H1 (cell line): ENCODE measurements at regions not wholly inside any gene's neighbourhood (a gene's known extent, or its start where the extent isn't known, plus 50 kb on each side); places are given as distances from the start of the nearest gene placed in this dataset.

Experiments
- CTCF ChIA-PET: fragments of 300-600 bp; sonication (Branson Sonifier 250); formaldehyde crosslinking; loops from one replicate; lab custom pipeline; 2021; ENCODE audit not compliant: partially characterized antibody; lab: Charles Lee
- POLR2A ChIA-PET: fragments of 300-600 bp; sonication (Branson Sonifier 250); formaldehyde crosslinking; loops from one replicate; lab custom pipeline; 2021; ENCODE audit warnings: inconsistent platforms; ENCODE audit not compliant: partially characterized antibody; lab: Charles Lee
- DNase-seq, 2 experiments: peaks; one replicate each; pipeline versions ENCODE4 v3.0.0 to v3.0.0-alpha.2; 2010 to 2022; ENCODE audit warnings: low spot score in 2 of 2, low read depth in 1 of 2, mixed read lengths in 1 of 2
- FAIRE-seq: peaks from 2 replicates; lab custom pipeline; 2011; peaks lifted over from hg19 to GRCh38; lab: Jason Lieb, UNC
- H2AFZ ChIP-seq: 2 replicates; pipeline ENCODE4 v1.8.1; 2012; ENCODE audit warnings: low read length, inconsistent platforms
- H2AK5ac ChIP-seq: 2 replicates; pipeline ENCODE4 v1.6.1; 2013; ENCODE audit warnings: low read depth, low read length
- H2BK120ac ChIP-seq: replicated peaks from 2 replicates; pipeline ENCODE3; 2013; ENCODE audit warnings: low read depth, low read length, inconsistent platforms
- H2BK12ac ChIP-seq: 2 replicates; pipeline ENCODE4 v1.6.1; 2013; ENCODE audit warnings: low read depth, low read length
- H2BK15ac ChIP-seq: 2 replicates; pipeline ENCODE4 v1.6.1; 2013; ENCODE audit warnings: low read length
- H2BK20ac ChIP-seq: 2 replicates; pipeline ENCODE4 v1.6.1; 2013; ENCODE audit warnings: low read length
- H2BK5ac ChIP-seq: 2 replicates; pipeline ENCODE4 v1.6.1; 2013; ENCODE audit warnings: low read depth, low read length
- H3K14ac ChIP-seq: 2 replicates; pipeline ENCODE4 v1.6.1; 2013; ENCODE audit warnings: inconsistent platforms; ENCODE audit not compliant: insufficient read length
- H3K18ac ChIP-seq: 2 replicates; pipeline ENCODE4 v1.6.1; 2013; ENCODE audit warnings: low read length; ENCODE audit errors: extremely low read depth
- H3K23ac ChIP-seq: 2 replicates; pipeline ENCODE4 v1.6.1; 2013; ENCODE audit warnings: inconsistent platforms; ENCODE audit not compliant: insufficient read length
- H3K23me2 ChIP-seq: 2 replicates; pipeline ENCODE4 v1.6.1; 2013; ENCODE audit warnings: low read depth, low read length
- H3K27ac ChIP-seq: 2 replicates; pipeline ENCODE4 v1.6.1; 2011; ENCODE audit warnings: low read depth, low read length, inconsistent platforms
- H3K27me3 ChIP-seq, 4 experiments: replicated peaks in 1 of 4; 1 replicate in 1 of 4; 2 replicates in 3 of 4; pipeline versions ENCODE4 v1.6.1 to v1.8.1; 2011 to 2013; ENCODE audit warnings: low read length in 3 of 4, mild to moderate bottlenecking in 3 of 4, inconsistent platforms in 2 of 4, mixed read lengths in 2 of 4, moderate library complexity in 1 of 4; ENCODE audit not compliant: control insufficient read depth in 3 of 4, insufficient read depth in 3 of 4; ENCODE audit errors: extremely low read depth in 1 of 4
- H3K36me3 ChIP-seq, 4 experiments: 2 replicates each; pipeline versions ENCODE4 v1.6.1 to v1.8.1; 2011 to 2013; ENCODE audit warnings: mild to moderate bottlenecking in 4 of 4, low read length in 3 of 4, moderate library complexity in 2 of 4, control low read depth in 1 of 4, inconsistent platforms in 1 of 4; ENCODE audit not compliant: insufficient read depth in 4 of 4, control insufficient read depth in 2 of 4
- H3K4ac ChIP-seq: replicated peaks from 2 replicates; pipeline ENCODE3; 2013; ENCODE audit warnings: low read length, low read depth, mixed read lengths, inconsistent platforms; ENCODE audit not compliant: insufficient read length
- H3K4me1 ChIP-seq, 4 experiments: replicated peaks in 1 of 4; 1 replicate in 1 of 4; 2 replicates in 3 of 4; pipeline versions ENCODE4 v1.6.1 to v1.8.1; 2011 to 2013; ENCODE audit warnings: low read length in 3 of 4, inconsistent platforms in 2 of 4, mixed read lengths in 1 of 4; ENCODE audit not compliant: insufficient read depth in 4 of 4, control insufficient read depth in 3 of 4
- H3K4me2 ChIP-seq, 2 experiments: 2 replicates each; pipeline versions ENCODE4 v1.6.1 to v1.8.1; 2011 to 2013; ENCODE audit warnings: low read depth in 2 of 2, low read length in 2 of 2, control low read depth in 1 of 2, inconsistent platforms in 1 of 2, mild to moderate bottlenecking in 1 of 2; ENCODE audit not compliant: insufficient read depth in 1 of 2
- H3K4me3 ChIP-seq, 4 experiments: fragments of 200-600, 300-600 bp in 1 of 4; sonication (generic), shearing (Covaris generic), sonication (Bioruptor Twin) in 1 of 4; 2 replicates each; pipeline versions ENCODE4 v1.5.1 to v1.8.1; 2011 to 2016; ENCODE audit warnings: low read length in 4 of 4, low read depth in 3 of 4, control low read depth in 2 of 4, inconsistent platforms in 2 of 4, mild to moderate bottlenecking in 2 of 4, mixed read lengths in 1 of 4, moderate library complexity in 1 of 4; ENCODE audit not compliant: insufficient read depth in 2 of 4; ENCODE audit errors: extremely low read depth in 1 of 4
- H3K56ac ChIP-seq: replicated peaks from 2 replicates; pipeline ENCODE3; 2013; ENCODE audit warnings: low read depth, mild to moderate bottlenecking, mixed read lengths, low read length, inconsistent platforms; ENCODE audit not compliant: insufficient read length
- H3K79me1 ChIP-seq: 2 replicates; pipeline ENCODE4 v1.6.1; 2013; ENCODE audit warnings: low read depth, low read length, control low read depth
- H3K79me2 ChIP-seq, 2 experiments: 2 replicates each; pipeline versions ENCODE4 v1.6.1 to v1.8.1; 2012 to 2013; ENCODE audit warnings: low read length in 2 of 2, mild to moderate bottlenecking in 2 of 2, inconsistent platforms in 1 of 2; ENCODE audit not compliant: insufficient read depth in 2 of 2, control insufficient read depth in 1 of 2
- H3K9ac ChIP-seq, 4 experiments: replicated peaks in 1 of 4; 1 replicate in 1 of 4; 2 replicates in 3 of 4; pipeline versions ENCODE4 v1.6.1 to v1.8.1; 2011 to 2013; ENCODE audit warnings: low read depth in 3 of 4, low read length in 3 of 4, control low read depth in 2 of 4, mild to moderate bottlenecking in 2 of 4, moderate library complexity in 2 of 4, inconsistent platforms in 1 of 4; ENCODE audit errors: extremely low read depth in 1 of 4
- H3K9me3 ChIP-seq, 2 experiments: 2 replicates each; pipeline versions ENCODE4 v1.6.1 to v1.8.1; 2012 to 2013; ENCODE audit warnings: mild to moderate bottlenecking in 2 of 2, moderate library complexity in 2 of 2, control low read depth in 1 of 2, inconsistent platforms in 1 of 2, low read depth in 1 of 2, low read length in 1 of 2, mixed read lengths in 1 of 2; ENCODE audit not compliant: insufficient read depth in 2 of 2
- H4K20me1 ChIP-seq, 2 experiments: replicated peaks in 1 of 2; 2 replicates each; pipeline versions ENCODE3 to v1.8.1; 2011 to 2013; ENCODE audit warnings: inconsistent platforms in 2 of 2, low read length in 2 of 2, mild to moderate bottlenecking in 1 of 2; ENCODE audit not compliant: insufficient read depth in 2 of 2, control insufficient read depth in 1 of 2
- H4K5ac ChIP-seq: 2 replicates; pipeline ENCODE4 v1.6.1; 2013; ENCODE audit warnings: low read length, low read depth, mixed read lengths, inconsistent platforms; ENCODE audit not compliant: insufficient read length
- H4K8ac ChIP-seq: 2 replicates; pipeline ENCODE4 v1.8.0; 2013; ENCODE audit warnings: mild to moderate bottlenecking, moderate library complexity, low read length, inconsistent platforms; ENCODE audit not compliant: insufficient read depth; ENCODE audit errors: extremely low read depth
- H4K91ac ChIP-seq: replicated peaks from 2 replicates; pipeline ENCODE3; 2013; ENCODE audit warnings: low read length, mixed read lengths, inconsistent platforms; ENCODE audit not compliant: insufficient read length
- ASH2L ChIP-seq: fragments of 200-600, 300-600 bp; sonication (generic); IDR thresholded peaks from one replicate; pipeline ENCODE4 v1.7.1; 2017; ENCODE audit warnings: low read length
- CHD2 ChIP-seq: IDR thresholded peaks from 2 replicates; pipeline ENCODE4 v1.6.1; 2012; ENCODE audit warnings: low read length, improper control_type of control experiment
- CREB1 ChIP-seq: IDR thresholded peaks from 2 replicates; pipeline ENCODE4 v1.6.1; 2012; ENCODE audit warnings: inconsistent platforms
- KDM4A ChIP-seq: IDR thresholded peaks from one replicate; pipeline ENCODE4 v1.7.1; 2012; ENCODE audit warnings: low read depth, mild to moderate bottlenecking, moderate library complexity, low read length, inconsistent platforms; ENCODE audit not compliant: severe bottlenecking
- PHF8 ChIP-seq: fragments of 200-600 bp; sonication (generic); conservative IDR thresholded peaks from 2 replicates; pipeline ENCODE4 v1.7.1; 2012; ENCODE audit warnings: low read depth, mild to moderate bottlenecking, inconsistent platforms, low read length, moderate library complexity
- POLR2AphosphoS5 ChIP-seq: IDR thresholded peaks from 2 replicates; pipeline ENCODE4 v1.6.1; 2011; ENCODE audit warnings: low read depth, low read length
- RBBP5 ChIP-seq: IDR thresholded peaks from 2 replicates; pipeline ENCODE4 v1.7.1; 2012; ENCODE audit warnings: low read depth, mild to moderate bottlenecking, inconsistent platforms, low read length, moderate library complexity, borderline replicate concordance
- TAF1 ChIP-seq: IDR thresholded peaks from 2 replicates; pipeline ENCODE4 v1.6.1; 2011; ENCODE audit warnings: mild to moderate bottlenecking, low read depth, low read length
- TAF7 ChIP-seq: optimal IDR thresholded peaks from 2 replicates; pipeline ENCODE3; 2011; ENCODE audit warnings: low read depth, mild to moderate bottlenecking, inconsistent platforms, low read length, moderate library complexity, borderline replicate concordance
- YY1 ChIP-seq: IDR thresholded peaks from 2 replicates; pipeline ENCODE4 v1.6.1; 2011; ENCODE audit warnings: low read depth, mild to moderate bottlenecking, low read length
- WGBS, 2 experiments: shearing (Covaris generic) in 1 of 2; methylation state at CpG; one replicate each; pipeline versions ENCODE4 v1.1.6 to v1.1.7; 2013 to 2015; ENCODE audit warnings: low lambda C conversion rate in 2 of 2, mixed read lengths in 2 of 2, inconsistent platforms in 1 of 2, low coverage in 1 of 2, missing lambda C conversion rate in 1 of 2; ENCODE audit not compliant: insufficient replicate concordance in 2 of 2, insufficient coverage in 1 of 2, insufficient read length in 1 of 2; ENCODE audit errors: extremely low coverage in 1 of 2, missing lambda C conversion rate in 1 of 2; 5-methylcytosine and 5-hydroxymethylcytosine counted together
- TF ChIP-seq, protein P1 (sequence below), 3 experiments: IDR thresholded peaks; 1 replicate in 2 of 3; 2 replicates in 1 of 3; pipeline versions ENCODE4 v1.5.1 to v1.6.1; 2011; ENCODE audit warnings: low read length in 3 of 3, mild to moderate bottlenecking in 3 of 3, inconsistent platforms in 2 of 3, low read depth in 1 of 3, moderate library complexity in 1 of 3; ENCODE audit not compliant: insufficient read depth in 1 of 3; ENCODE audit errors: control extremely low read depth in 1 of 3
- TF ChIP-seq, protein P2 (sequence below): IDR thresholded peaks from 2 replicates; pipeline ENCODE4 v1.6.1; 2012; ENCODE audit warnings: inconsistent platforms

DNA sequence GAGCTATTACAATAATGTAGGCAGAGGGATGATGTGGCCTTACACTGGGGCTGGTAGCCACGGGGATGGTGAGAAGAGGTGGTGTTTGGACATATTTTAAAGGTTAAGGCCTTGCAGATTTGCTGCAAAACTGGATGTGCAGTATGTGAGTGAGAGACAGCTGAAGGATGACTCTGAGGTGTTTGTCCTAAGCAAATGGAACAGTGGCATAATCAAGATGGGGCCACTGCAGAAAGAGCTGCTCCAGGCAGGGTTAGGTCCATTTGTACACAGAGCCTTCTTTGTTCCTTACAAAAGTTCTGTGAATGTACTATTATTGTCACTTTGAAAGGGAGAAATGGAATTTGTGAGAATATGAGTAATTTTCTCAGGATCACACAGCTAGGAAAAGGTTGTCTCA is 220.4 kb upstream of the ZP4 start:
- FAIRE-seq, result no peak
- 95% methylated on average over 1 of the region's 1 CpG; no CpG with 5 or more reads in 1 of the 2 experiments for WGBS, 2 experiments
- POLR2A ChIA-PET, result no interaction called here

More for the DNA sequence above, 220.4 kb upstream of the ZP4 start:
- H3K4me1 ChIP-seq, result peaks cover 0 to 6% (median 1%) of the 10 kb centered on the region in 4 experiments; a peak in 2 of 7 replicates
- no peaks in the 10 kb centered on the region for H3K79me1 ChIP-seq
- H3K23me2 ChIP-seq, result no peaks in the 10 kb centered on the region
- H2AFZ ChIP-seq, result no peak overlapping the region; the same call in 1 of the 2 replicates
- TF ChIP-seq TAF1 (no peak), ASH2L (no peak), YY1 (no peak), RBBP5 (no peak), PHF8 (no peak), CHD2 (no peak), KDM4A (no peak), POLR2AphosphoS5 (no peak), TAF7 (no peak), CREB1 (no peak)
- TF ChIP-seq, protein P1, sequence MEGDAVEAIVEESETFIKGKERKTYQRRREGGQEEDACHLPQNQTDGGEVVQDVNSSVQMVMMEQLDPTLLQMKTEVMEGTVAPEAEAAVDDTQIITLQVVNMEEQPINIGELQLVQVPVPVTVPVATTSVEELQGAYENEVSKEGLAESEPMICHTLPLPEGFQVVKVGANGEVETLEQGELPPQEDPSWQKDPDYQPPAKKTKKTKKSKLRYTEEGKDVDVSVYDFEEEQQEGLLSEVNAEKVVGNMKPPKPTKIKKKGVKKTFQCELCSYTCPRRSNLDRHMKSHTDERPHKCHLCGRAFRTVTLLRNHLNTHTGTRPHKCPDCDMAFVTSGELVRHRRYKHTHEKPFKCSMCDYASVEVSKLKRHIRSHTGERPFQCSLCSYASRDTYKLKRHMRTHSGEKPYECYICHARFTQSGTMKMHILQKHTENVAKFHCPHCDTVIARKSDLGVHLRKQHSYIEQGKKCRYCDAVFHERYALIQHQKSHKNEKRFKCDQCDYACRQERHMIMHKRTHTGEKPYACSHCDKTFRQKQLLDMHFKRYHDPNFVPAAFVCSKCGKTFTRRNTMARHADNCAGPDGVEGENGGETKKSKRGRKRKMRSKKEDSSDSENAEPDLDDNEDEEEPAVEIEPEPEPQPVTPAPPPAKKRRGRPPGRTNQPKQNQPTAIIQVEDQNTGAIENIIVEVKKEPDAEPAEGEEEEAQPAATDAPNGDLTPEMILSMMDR (IDR thresholded peaks at IDR 0.05; ENCODE audit: control extremely low read depth in 1 of 3, insufficient read depth in 1 of 3, low read depth in 1 of 3, low read length in 3 of 3), result no peak
- TF ChIP-seq, protein P2, sequence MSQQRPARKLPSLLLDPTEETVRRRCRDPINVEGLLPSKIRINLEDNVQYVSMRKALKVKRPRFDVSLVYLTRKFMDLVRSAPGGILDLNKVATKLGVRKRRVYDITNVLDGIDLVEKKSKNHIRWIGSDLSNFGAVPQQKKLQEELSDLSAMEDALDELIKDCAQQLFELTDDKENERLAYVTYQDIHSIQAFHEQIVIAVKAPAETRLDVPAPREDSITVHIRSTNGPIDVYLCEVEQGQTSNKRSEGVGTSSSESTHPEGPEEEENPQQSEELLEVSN, result no peak
- H3K18ac ChIP-seq, result no peak overlapping the region
- H3K27me3 ChIP-seq, result no peaks in the 10 kb centered on the region
- H4K5ac ChIP-seq, result no peak overlapping the region
- H2BK12ac ChIP-seq, result no peak overlapping the region
- H3K4ac ChIP-seq, result no peak overlapping the region
- no peak overlapping the region for H3K4me3 ChIP-seq
- no peak for DNase-seq
- H3K9me3 ChIP-seq, result no peaks in the 10 kb centered on the region
- no peak overlapping the region for H2AK5ac ChIP-seq
- no peak overlapping the region for H3K14ac ChIP-seq
- no peak overlapping the region for H2BK5ac ChIP-seq
- H3K27ac ChIP-seq, result no peak overlapping the region
- H2BK120ac ChIP-seq, result no peak overlapping the region
- H3K56ac ChIP-seq, result no peak overlapping the region
- no peaks in the 10 kb centered on the region for H3K36me3 ChIP-seq
- CTCF ChIA-PET, result interaction anchor here (0.7 to 1.5 kb wide), 3 partner anchors 10 to 133 kb away, joined by 3 to 4 read pairs (median 3); no protein-coding TSS in a partner anchor
- no peak overlapping the region for H3K23ac ChIP-seq
- no peak overlapping the region for H2BK20ac ChIP-seq
- H3K4me2 ChIP-seq, result no peak overlapping the region
- no peaks in the 10 kb centered on the region for H4K20me1 ChIP-seq
- H2BK15ac ChIP-seq, result no peak overlapping the region
- H4K8ac ChIP-seq, result no peak overlapping the region
- H3K79me2 ChIP-seq, result no peaks in the 10 kb centered on the region
- no peak overlapping the region for H4K91ac ChIP-seq
- H3K9ac ChIP-seq, result no peak overlapping the region
